ENCODE measurements at regions not wholly inside any gene's neighbourhood (a gene's known extent, or its start where the extent isn't known, plus 50 kb on each side); places are given as distances from the start of the nearest gene placed in this dataset.
"Not testable (repeated sequence)": the region's sequence is repeated elsewhere in the genome, so short reads cannot be mapped to it uniquely, and the experiment has no call there.

DNA sequence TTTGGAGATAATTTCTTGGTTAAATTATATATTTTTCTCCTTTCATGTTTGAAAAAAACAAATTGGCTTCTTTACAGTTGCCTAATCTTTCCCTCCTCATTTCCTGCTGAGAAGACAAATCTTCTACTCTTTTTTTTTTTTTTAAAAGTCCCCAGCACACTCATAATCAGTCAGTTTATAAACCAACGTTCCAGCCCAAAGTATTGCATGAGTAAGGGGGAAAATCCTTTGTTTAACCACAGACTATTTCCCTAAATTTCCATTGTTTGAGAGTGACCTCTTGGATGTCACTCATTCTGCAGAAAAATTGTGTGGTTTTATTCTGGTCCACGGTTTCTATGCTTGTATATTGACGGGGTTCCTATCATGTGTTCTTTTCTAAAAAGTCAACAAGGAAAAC is 55.1 kb upstream of the TLR4 start:
- DNase-seq, result no peak

DNA sequence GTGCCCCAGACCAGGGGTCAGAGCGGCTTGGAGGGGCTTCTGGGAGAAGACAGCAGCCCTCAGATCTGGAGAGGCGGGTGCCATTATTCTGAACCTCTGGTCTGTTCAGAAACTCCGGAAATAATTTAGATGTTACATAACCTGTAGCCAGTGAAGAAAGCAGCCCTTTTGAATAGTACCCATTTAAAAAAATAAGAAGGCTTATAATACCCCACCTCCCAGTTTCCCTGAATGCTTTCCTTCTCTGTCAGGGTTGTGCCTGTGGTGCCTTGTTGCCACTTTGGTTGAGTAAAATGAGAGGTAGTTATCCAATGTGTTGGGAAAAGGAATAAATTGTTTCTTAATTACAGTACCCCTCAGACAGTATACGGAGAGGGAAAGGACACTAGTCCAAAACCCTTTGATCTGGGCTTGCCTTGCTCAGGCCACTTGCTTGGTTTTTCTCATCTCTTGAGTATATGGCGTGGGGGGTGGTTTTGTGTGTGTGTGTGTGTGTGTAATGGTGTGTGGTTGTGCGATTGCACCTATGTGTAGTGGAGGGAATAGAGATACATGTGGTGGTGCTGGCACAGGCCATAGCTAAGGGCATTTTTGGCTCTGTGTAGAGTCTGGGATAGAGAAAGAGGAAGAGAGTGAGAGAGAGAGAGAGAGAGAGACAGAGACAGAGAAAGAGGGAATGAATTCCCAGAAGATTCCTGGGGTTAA is 59.1 kb upstream of the TLR4 start:
- no peak for DNase-seq

DNA sequence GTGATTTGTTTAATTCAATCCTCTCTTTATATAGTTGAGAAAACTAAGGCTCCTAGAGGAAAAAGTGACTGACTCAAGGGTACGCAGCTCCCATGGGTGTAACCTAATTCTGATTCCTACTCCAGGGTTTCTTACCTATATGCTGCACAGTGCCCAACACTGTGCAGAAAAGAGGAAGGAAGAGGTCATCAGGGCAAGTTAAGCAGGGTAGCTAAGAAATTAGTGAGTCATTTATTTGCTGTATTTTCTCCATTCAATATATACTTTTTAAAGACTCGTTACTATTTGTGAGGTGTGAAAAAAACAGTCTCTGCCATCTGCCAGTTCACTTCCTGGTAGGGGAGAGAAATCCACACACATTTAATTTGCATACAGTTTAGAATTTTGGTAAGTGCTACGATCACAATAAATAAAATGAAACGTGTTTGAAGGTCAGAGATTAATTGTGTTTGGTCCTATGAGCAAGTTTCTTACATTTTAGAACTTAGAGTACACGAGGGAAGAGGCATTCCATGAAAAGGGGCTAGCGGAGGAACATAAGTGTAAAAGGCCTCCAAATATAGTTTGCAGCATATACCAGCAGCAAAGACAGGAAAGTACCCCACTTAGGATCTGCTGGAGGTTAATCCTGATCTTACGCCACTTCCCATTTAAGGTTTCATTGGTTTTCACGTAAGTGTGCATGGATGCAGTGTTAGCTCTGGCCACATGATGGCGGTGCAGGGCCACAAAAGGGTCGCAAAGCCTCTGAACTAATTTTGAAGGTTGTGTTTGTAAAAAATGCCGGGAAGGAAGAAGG is 59.9 kb upstream of the TLR4 start:
- peak; percentile 50 to 57 for DNase-seq

DNA sequence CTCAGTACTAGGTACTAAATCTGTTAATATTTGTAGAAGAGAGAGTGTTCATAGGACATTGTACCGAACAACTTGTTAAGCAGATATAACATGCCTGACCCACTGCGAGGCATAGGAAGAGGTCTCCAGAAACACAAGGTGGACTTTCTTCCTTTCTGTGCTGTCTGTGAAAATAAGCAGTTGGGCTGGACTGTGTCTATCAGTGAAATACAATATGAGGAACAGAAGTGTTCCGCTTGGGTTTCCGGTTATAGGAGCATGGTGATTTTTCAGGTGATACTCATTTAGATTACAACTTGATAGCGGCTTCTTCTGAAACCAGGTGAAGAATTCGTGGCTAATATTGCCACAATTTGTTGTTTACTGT is 60.9 kb upstream of the TLR4 start:
- no peak for DNase-seq

DNA sequence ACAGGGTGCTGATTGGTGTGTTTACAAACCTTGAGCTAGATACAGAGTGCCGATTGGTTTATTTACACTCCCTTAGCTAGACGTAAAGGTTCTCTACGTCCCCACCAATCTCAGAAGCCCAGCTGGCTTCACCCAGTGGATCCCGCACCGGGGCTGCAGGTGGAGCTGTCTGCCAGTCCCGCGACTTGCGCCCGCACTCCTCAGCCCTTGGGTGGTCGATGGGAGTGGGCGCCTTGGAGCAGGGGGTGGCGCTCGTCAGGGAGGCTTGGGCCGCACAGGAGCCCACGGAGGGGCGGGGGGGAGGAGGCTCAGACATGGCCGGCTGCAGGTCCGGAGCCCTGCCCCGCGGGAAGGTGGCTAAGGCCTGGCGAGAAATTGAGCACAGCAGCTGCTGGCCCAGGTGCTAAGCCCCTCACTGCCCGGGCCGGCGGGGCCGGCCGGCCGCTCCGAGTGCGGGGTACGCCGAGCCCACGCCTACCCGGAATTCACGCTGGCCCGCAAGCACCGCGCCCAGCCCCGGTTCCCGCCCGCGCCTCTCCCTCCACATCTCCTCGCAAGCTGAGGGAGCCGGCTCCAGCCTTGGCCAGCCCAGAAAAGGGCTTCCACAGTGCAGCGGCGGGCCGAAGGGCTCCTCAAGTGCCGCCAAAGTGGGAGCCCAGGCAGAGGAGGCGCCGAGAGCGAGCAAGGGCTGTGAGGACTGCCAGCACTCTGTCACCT is 61.5 kb upstream of the TLR4 start:
- DNase-seq, result not testable (repeated sequence)

DNA sequence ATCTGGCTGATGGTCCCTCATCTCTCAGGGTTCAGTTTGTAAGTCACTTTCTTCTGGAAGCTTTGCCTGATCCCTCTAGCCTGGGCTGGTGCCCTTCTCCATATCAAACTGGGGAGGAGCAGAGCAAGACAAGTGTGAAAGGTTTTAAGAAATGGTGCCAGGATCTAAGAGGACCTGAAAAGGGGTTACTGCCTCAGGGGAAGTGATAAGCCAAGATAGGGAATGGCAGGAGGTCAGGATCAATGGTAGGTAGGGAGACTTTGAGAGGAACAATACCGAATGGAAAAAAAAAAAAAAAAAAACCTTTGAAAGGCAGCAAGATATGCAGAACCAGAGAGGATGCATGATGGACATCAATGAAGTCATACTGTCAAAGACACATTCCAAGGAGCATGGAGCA is 67.5 kb upstream of the TLR4 start:
- no peak for DNase-seq

DNA sequence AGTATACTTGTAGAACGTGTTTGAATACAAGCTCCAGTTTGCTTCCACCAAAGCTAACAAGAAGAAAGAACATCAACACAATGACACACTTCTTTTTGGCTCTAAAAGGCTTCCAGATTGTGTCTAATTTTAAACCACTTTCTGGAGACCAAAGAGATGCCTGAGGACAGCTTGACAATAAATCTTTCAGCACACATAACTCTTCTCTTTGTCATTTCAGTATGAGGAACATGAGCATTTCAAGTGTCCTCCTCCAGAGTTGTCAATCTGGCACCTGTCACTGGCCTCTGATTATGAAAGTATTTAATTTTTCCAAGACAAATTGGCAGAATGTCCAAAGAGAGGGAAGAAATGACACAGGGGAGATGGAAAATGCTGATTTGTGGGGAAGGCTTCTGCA is 79.0 kb upstream of the TLR4 start:
- DNase-seq, result no peak

DNA sequence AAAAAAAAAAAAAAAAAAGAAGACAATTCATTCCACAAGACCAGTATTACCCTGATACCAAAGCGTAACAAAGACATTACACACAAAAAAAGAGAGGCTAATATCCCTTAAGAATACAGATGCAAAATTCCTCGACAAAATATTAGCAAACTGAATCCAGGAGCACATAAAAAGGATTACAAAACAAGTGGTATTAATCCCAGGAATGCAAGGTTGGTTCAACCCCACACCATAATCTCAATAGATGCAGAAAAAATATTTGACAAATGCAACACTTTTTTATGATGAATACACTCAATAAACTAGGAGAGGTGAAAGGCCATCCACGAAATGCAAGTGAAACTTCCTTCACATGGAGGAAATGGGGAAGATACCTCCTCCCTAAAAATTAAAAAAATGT is 80.1 kb upstream of the TLR4 start:
- DNase-seq, result no peak

DNA sequence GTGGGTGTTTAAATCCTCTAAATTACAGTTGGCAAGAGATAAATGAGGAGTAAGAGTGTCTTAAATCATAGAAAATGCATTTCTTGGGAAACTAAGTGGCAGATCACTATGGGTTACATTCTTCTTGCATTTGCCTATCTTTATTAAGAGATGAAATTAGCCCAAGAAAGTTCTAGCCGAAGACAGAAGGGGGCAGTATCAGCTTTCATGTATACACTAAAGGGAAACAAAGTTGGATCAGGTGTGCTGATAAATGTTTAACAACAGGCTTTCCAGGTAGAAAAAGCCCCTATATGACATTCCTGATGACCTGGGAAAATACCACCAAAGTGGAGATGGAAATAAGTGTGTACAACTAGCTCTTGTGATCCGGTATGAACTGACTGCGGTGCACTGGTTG is 81.9 kb upstream of the TLR4 start:
- DNase-seq, result no peak

DNA sequence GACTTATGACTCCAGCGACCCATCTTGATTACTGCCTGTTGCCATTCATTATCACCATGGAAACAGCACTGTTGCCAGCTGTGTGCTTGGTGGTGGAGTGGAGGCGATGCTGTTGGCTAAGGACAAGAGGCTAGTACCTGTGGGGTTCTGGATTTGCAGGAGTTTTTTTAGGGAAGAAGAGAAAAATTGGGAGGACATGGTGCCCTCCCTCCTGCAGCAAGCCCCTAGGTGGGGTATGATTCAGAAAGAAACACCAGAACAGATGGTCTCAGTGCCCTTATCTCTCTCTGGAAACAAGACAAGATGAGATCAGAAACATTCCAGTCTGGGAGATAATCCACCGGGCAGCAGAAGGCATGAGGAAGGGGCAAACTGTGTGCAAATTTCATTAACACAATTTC is 87.8 kb upstream of the TLR4 start:
- no peak for DNase-seq

DNA sequence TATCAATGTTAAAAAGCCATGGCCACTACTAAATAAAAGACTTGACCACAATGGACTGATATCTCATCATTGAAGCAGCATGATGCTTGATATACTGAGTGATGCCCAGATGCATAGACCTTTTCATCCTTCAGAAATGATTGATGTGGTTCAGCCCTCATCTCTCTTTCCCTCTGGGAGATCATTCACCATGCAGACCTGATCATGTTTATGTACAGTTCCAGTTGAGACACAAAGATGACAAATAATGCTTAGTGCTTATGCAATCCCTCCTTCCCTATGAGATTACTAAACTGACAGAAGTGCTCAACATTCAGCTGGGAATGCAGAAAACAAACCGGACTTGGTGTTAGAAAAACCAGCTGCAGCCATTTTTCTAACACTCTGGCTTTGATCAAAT is 91.9 kb upstream of the TLR4 start:
- no peak for DNase-seq

DNA sequence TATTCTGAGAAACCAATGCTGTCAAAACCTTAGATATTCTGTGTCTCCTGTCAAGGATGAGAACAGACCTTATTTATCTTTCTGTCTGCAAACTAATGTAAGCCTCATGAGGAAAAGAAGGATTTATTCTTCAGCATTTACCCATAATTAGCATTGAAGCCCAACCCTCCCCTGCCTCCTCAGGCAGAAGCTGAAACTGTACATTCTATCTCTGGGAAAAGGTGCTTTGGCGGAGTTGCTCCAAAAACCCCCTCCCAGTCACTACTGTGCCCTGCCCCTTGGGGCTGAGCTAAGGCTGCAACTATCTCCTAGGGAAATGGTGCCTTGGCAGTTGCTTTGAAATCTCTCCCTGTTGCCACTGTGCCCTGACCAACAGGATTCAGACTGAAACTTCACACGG is 106.2 kb upstream of the TLR4 start:
- DNase-seq, result no peak

DNA sequence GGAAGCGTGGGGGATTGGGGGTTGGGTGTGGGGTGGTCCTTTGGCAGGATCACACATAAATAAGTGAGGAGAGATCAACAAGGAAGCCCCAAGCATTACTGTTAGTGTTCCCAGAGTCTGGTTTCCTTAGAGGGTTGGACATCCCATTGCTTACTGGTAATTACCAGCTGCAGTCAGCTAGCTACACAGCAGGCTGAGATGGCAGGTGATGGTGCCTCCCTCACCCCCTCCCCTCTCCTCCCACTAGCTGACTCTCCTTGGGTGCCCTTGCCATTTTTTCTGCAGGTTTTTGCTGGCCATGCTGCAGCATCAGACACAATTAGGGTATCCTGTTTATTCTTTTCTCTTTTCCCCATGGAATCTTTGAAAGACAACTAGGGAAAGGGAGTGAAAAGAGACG is 107.5 kb upstream of the TLR4 start:
- DNase-seq, result no peak

DNA sequence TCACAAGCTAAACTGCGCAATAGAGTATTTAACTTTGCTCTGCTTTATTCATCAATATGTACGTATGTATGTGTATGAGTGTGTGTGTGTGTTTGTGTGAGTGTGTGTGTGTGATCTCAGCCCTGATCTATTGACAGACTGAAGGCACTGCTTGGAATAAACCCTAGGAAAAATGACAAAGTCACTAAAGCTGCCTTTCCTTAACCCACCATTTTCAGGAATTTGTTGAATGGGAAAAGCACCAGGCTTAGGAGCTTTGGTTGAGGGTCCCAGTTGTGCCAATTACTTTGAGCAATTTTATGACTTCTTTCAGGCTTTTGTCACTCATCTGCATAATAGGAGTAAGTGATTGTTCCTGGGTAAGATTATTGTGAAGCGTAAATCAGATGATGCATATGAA is 108.6 kb upstream of the TLR4 start:
- no peak for DNase-seq

DNA sequence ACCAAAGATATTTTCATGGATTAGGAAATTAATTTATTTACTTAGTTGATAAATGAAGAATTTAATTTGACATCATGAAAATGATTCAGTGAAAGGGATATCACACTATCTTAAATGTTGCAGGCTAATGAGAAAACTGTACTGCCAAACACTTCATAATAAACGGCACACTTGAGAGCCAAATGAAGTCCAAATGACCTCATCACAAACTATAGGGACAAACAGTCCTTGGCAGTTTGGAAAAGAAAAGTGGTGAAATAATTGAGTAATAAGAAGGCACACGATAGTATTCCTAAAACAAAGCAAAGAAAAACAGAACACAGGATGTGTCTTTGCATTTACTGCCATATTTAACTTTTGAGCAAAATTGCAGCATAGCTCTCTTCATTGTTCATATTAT is 116.9 kb upstream of the TLR4 start:
- DNase-seq, result no peak

DNA sequence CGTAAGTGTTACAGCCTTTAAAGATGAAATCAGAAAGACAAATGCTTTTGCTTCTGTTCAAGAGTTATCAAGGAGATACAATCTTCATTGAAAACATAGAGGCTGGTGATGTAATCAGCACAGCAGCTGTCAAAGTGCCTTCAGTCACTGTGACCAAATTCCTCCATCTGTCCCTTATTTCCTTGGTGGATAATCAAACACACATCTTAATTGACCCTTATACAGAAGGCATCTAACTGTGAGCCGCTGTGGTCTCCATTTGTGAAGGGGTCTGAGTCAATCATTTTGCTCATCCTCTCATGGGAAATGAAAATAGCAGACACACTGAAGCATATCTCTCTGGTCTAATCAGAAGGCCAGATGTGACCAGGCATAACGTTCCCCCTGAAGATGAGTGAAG is 130.1 kb upstream of the TLR4 start:
- DNase-seq, result no peak

DNA sequence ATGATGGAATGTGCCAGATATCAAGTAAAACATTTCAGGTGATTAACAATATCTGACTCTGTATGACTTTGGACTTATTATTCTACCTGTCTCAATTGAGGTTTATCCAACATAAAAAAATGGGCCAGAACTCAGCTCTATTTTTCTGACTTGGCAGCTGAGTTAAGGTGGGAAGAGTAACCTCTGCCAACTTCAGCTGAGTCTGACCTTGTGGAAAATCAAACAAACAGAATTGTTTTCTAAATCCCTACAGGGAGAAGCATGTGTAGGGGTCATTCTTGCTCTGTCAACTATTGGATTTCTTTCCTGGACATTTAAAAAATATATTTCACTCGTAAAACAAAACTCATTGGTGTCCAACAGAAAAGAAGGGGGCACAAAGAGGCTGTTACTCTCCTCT is 139.4 kb upstream of the TLR4 start:
- no peak for DNase-seq

DNA sequence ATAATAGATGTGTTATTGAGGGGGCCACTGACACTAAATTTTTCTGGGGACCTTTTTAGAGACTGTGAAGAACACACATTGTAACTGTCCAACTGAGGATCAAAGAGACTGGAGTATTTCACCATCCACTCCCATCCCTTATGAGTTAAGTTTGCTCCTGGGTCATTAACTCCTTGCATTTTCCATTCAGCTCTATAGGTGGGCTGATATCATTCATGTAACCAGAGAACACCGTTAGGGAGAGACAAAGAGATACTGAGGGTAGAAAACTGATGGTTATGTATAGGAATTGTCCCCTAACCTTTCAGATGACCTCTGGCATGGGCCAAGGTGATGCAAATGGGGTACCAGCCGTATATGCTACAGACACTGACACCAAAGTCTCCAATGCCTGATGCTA is 142.4 kb upstream of the TLR4 start:
- DNase-seq, result no peak

DNA sequence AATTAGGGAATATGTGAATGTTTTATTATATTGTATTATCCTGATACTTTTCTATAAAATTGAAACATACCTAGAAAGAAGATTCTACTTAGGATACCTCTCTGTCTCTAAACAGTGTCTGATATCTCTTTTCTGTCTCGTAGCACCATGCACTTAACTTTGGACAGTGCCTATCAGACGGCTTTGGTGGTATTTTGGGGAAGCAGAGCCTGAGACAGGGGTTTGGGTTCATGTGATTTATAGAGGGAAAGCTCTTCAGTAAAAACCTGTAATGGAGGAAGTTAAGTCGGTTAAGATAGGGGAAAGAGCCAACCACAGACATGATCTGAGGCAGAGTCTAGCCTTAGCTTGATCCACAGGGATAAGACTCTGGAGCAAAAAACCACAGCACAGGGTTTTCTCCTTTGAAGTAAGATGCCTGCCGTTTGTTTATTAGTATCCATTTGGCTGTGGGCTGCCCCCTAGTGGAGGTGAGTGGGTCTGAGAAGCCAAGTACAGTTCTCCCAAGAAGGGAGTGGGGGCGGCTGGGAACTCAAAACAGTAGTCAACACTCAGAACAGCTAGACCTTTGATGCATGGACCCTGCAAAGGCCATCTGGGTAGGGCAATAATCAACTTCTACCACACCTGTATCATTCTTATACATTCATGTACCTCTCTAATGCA is 141.2 kb upstream of the ASTN2 start:
- DNase-seq, result peak in 1 of 2 donors; percentile 17

DNA sequence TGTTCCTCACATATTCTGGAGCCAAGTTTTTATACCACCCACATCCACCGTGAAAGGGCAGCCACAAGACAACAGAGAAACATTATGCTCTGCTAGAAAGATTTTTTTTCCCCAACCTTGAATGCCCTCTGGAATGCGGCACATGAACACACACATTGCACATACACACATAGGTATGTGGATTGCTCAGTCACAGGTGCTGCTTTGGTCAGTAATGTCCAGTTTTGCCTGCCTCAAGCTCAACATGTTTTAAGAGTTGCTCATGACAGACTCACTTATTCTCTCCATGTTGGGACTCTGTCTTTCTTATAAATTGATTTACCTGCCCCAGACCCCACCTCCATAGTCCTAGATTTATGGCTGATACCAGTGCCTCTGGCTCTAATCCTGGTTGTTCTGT is 138.0 kb upstream of the ASTN2 start:
- no peak for DNase-seq

DNA sequence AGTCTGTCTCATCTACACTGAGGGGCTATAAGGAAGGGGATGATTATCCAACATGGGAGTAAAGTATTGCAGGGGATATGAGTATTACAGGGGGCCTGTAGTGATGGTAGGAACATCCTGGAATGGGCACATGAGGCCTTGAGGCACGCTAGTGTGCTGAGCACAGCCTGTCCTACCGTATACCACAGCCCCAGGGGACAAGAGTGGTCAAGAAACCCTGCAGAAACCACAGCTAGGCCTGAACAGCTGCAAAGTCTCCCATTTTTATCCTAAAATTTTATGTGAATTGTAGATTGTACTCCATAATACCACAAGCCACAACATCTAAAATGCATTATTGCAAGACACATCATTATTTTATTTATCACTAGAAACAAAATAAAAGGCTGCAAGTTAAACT is 136.3 kb upstream of the ASTN2 start:
- DNase-seq, result no peak

DNA sequence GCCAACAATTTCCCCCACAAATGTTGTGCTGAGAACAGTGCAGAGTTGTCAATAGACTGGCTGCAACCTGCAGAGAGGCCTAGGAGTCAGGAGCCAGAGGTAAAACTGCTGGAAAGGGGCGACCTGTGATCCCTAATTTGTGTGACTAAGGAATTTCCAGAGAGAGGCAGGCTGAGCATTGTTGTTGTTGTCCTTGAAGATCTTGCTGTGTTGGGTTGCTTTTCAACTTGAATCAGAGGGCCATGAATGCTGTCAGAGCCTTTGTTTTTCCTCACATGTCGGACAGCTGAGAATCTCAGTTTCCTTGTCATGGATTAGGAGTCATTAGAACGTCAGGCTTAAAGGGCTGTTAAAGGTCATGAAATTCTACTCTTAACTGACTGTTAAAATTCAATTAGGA is 134.6 kb upstream of the ASTN2 start:
- no peak for DNase-seq

DNA sequence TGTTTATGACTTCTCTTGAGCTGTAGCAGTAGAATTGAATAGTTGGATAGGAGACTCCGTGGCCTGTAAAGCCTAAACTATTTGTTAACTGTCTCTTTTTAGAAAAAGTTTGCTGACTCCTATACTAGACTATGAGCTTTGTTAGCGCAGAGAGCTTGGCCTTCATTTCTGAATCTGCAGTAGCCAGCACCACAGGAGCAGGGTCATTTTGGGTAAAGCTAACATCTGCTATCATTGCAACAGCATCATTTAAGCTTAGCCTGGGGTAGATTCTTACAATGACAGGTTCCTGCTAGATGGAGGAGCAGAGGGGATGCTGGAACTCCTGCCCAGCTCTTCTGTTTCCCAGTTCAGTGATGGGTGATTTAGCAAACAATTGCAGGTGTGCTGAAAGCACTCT is 133.7 kb upstream of the ASTN2 start:
- DNase-seq, result no peak

DNA sequence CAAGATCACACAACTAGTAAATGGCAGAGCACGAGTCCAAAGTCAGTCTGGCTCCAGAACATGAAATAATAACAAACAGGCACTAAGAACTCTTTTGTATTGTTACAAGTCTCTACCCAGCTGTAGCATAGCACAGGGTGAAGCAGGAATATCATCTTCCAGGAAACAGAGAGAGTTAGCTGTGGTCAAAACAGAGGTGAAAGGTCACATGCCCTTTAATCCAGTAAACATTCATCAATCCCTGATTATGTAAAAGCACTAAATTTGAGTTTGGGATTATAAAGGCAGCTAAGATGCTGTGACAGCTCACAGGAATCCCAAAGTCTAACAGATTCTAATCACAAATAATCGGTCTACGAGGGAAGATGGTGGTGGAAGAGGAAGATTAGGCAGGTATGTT is 133.0 kb upstream of the ASTN2 start:
- DNase-seq, result no peak
